ENCODE measurements at regions not wholly inside any gene's neighbourhood (a gene's known extent, or its start where the extent isn't known, plus 50 kb on each side); places are given as distances from the start of the nearest gene placed in this dataset.

DNA sequence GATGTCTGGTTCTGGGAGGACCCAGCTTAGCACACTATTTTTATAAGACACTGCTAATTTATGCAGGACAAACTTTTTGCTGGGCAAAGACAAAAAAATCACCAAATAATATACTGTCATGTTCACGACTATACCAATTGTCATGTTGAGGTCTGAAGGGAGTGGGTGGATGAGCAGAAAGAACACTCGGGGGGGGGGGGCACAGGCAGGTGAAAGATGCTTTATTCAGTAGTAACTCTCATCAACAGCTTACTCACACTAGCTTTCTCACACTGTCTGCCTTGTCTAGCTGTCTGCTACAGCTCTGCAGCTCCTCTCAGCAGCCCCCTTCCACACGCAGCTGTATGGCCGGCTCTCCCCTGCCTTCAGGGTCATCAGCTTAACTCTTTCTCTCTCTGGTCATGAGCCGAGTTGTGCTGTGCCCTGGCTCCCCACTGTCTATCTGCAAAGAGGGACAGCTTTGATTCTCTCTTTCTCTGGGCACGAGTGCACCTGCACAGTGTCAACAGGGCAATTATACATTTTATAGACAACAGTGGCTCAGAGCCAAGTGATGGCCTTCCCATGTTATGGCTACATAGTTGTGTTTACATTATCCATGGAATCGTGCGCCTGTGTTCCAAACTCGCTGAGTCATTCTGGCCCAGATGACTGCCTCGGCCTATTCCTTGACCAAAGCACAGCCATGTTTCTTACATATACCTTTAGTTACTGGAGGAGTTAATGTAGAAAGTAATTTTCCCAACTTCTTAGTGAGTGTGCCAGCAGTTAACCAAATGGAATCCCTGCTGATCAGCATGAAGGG is 187.7 kb upstream of the PRSS16 start:
- Histone ChIP-seq H3K27ac (no peak overlapping the region), H3K36me3 (ENCODE audit: control insufficient read depth, insufficient read depth, low read length) (no peaks in the 10 kb centered on the region), H2AFZ (no peak overlapping the region), H3K9ac (no peak overlapping the region), H3K9me3 (ENCODE audit: control insufficient read depth, low read length) (no peaks in the 10 kb centered on the region), H3K4me3 (ENCODE audit: low read depth, low read length) (no peak overlapping the region), H3K79me2 (no peaks in the 10 kb centered on the region), H3K4me1 (no peaks in the 10 kb centered on the region), H3K27me3 (ENCODE audit: control insufficient read depth, insufficient read depth, low read length) (no peaks in the 10 kb centered on the region), H3K4me2 (ENCODE audit: low read length) (no peak overlapping the region)
- TF ChIP-seq, protein P1, sequence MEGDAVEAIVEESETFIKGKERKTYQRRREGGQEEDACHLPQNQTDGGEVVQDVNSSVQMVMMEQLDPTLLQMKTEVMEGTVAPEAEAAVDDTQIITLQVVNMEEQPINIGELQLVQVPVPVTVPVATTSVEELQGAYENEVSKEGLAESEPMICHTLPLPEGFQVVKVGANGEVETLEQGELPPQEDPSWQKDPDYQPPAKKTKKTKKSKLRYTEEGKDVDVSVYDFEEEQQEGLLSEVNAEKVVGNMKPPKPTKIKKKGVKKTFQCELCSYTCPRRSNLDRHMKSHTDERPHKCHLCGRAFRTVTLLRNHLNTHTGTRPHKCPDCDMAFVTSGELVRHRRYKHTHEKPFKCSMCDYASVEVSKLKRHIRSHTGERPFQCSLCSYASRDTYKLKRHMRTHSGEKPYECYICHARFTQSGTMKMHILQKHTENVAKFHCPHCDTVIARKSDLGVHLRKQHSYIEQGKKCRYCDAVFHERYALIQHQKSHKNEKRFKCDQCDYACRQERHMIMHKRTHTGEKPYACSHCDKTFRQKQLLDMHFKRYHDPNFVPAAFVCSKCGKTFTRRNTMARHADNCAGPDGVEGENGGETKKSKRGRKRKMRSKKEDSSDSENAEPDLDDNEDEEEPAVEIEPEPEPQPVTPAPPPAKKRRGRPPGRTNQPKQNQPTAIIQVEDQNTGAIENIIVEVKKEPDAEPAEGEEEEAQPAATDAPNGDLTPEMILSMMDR (IDR thresholded peaks at IDR 0.05): no peak

DNA sequence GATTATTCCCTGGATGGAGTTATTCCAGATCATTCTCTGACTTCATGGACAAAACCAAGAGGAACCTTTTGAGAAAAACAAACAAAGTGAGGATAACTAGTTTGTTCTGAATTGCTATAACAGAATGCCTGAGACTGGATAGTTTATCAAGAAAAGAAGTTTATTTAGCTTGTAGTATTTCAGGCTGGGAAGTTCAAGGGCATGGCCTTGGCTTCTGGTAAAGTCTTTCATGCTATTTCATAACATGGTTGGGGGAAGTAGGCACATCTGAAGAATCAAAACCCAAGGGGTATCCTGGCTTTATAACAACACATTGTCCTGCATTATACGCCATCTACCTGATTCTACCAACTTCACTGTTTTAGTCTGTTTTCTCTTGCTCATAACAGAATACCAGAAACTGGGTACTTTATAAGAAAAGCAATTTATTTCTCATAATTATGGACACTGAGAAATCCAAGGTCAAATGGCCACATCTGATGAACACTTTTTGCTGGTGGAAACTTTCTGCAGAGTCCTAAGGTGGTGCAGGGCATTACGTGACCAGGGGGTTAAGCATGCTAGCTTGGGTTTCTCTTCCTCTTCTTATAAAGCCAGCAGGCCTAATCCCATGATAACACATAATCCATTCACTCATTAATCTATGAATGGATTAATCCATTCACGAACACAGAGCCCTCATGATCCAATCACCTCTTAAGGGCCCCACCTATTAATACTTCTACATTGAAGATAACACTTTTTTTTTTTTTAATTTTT is 186.1 kb upstream of the PRSS16 start:
- Histone ChIP-seq H2AFZ (no peak overlapping the region), H3K27me3 (ENCODE audit: control insufficient read depth, insufficient read depth, low read length) (no peaks in the 10 kb centered on the region), H3K9me3 (ENCODE audit: control insufficient read depth, low read length) (no peaks in the 10 kb centered on the region), H3K4me1 (no peaks in the 10 kb centered on the region), H3K4me2 (ENCODE audit: low read length) (no peak overlapping the region), H3K36me3 (ENCODE audit: control insufficient read depth, insufficient read depth, low read length) (no peaks in the 10 kb centered on the region), H3K9ac (no peak overlapping the region), H3K27ac (no peak overlapping the region), H3K4me3 (ENCODE audit: low read depth, low read length) (no peak overlapping the region), H3K79me2 (no peaks in the 10 kb centered on the region)
- TF ChIP-seq, protein P1 (IDR thresholded peaks at IDR 0.05): no peak

DNA sequence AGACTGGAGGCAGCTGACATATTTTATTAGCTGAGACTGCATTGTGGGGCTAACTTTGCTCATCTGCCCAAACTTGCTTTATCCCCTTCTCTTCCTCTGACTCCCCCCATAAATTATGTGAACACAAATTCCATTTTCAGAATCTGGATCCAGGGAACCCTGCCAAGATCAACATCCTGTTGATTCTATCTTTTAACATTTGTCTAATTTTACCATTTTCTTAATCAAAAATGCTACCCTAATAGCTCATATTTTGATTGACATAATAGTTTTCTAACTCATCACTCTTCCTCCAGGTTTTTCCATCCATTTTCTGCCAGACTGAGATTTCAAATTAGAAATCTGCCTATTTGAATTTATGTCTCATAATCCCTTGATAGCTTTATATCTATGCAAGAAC is 184.7 kb upstream of the PRSS16 start:
- no peak overlapping the region for H2AFZ ChIP-seq
- H3K4me1 ChIP-seq: no peaks in the 10 kb centered on the region
- H3K27me3 ChIP-seq (ENCODE audit: control insufficient read depth, insufficient read depth, low read length): no peaks in the 10 kb centered on the region
- H3K9me3 ChIP-seq (ENCODE audit: control insufficient read depth, low read length): no peaks in the 10 kb centered on the region
- TF ChIP-seq, protein P1 (IDR thresholded peaks at IDR 0.05): no peak
- no peaks in the 10 kb centered on the region for H3K36me3 ChIP-seq (ENCODE audit: control insufficient read depth, insufficient read depth, low read length)
- no peaks in the 10 kb centered on the region for H3K79me2 ChIP-seq
- H3K4me2 ChIP-seq (ENCODE audit: low read length): no peak overlapping the region
- H3K9ac ChIP-seq: no peak overlapping the region
- no peak overlapping the region for H3K4me3 ChIP-seq (ENCODE audit: low read depth, low read length)
- no peak overlapping the region for H3K27ac ChIP-seq

DNA sequence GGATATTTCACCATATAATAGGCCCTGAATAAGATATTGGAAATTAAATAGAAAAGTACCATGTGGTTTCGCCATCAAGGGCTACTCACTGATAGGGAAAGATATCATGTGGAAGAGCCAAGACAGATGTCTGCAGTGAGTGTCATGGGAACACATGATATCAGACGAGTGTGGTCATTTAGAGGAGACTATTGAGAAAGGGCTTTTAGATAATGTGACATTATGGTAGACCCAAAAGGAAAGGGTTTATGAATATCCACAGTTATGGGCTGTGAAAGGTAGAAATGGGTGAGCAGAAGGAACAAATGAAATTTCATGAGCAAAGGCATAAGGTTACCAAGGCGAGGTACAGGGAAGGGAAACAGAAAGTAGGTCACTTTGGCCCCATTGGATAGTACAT is 182.3 kb upstream of the PRSS16 start:
- TF ChIP-seq, protein P1 (IDR thresholded peaks at IDR 0.05): no peak

More for the DNA sequence above, 182.3 kb upstream of the PRSS16 start:
- Histone ChIP-seq H2AFZ (no peak overlapping the region), H3K27ac (no peak overlapping the region), H3K9ac (no peak overlapping the region), H3K36me3 (ENCODE audit: control insufficient read depth, insufficient read depth, low read length) (no peaks in the 10 kb centered on the region), H3K9me3 (ENCODE audit: control insufficient read depth, low read length) (no peaks in the 10 kb centered on the region), H3K79me2 (no peaks in the 10 kb centered on the region), H3K4me1 (no peaks in the 10 kb centered on the region), H3K4me3 (ENCODE audit: low read depth, low read length) (no peak overlapping the region), H3K4me2 (ENCODE audit: low read length) (no peak overlapping the region), H3K27me3 (ENCODE audit: control insufficient read depth, insufficient read depth, low read length) (no peaks in the 10 kb centered on the region)

Measured in parathyroid adenoma (tissue), 2 donors.